Activated CD8-positive, alpha-beta memory T cell treated with anti-CD3 and anti-CD28 coated beads, Interleukin-2, amount 50 U/mL, for 48 hours (primary cell): ENCODE measurements at regions not wholly inside any gene's neighbourhood (a gene's known extent, or its start where the extent isn't known, plus 50 kb on each side); places are given as distances from the start of the nearest gene placed in this dataset.

Experiments
- DNase-seq: peaks from one replicate; pipeline ENCODE4 v3.0.0-alpha.2; 2020

DNA sequence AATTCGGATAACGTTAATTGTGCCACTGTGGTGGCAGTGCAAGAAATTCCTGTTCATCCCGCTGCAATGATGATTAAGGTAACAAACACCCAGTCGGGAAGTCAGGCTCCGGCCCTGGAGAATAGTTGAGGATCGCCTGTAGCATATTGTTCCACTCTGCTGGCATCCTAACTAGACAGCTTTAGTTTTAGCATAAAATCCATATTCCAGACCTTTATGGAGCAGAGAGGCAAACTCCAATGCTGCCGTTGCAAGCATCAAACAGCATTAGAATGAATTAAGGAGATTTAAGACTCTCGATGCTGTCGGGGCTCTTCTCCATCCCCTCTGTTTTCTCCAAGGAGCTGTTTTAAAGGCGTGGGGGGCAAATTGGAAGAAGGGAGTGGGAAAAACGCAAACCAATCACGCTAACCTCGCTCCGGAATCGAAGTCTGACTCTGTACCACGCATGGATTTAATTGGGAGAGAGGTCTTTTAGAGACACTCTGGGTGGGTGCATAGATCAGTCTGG lies 660.4 kb downstream of the VRK1 start:
- DNase-seq: no peak

DNA sequence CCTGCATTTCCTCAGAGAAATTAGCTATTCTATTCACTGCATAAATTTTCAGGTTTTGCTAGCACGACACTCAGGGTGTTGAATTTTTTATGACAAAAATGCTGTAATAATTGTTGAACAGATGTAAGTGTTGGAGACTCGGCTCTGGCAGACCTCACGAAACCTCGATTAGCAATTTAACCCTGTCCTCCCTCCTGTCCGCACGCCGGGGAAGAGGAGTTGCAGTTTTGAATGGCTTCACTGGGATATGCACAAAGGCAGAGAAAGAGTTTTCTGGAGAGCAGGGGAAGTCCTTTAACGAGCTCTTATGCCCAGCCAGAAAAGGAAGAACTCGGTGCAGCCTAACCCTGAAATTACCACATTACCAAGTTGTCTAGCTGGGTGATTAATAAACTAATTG lies 661.1 kb downstream of the VRK1 start:
- no peak for DNase-seq

DNA sequence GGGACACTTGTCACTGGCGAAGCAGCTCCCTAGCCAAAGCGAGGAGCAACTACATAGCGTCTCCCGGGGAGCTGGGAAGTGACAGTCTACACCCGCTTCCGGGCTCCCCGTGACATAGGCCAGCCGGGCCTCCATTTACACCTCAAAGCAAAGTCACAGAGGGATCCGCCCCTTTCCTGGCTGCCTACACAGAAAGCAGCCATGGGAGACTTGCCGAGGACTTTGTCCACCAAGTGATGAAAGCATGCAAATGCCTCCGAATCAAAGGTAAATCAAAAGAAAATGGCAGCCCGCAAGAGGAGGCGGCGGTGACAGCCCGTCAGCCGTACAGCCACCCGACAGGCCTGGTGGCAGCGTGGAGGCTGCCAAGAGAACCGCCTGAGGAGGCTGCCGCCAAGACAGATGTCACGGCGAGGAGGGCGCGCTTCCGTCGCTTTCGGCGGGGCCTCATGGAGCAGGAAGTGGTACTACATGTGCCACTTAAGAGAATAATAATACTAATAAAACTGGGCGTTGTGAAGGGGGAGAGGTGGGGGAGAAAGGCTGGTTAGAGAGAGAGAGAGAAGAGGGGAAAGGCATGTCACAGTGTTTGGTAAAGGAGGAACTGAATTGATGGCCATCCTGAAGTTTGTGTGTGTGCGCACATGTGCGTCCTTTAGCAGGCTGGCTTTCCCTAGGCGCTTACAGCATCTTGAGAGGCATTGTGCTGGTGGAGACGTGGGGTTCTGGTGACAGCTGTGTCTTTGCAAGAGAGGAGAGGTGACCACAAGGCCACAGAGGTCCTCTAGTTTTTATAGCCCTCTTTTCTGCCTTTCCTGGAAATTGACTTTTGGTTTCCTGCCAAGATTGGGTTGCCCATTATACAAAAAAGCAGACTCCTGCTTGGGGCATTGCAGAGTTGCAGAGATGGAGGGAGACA lies 661.7 kb downstream of the VRK1 start:
- peak; percentile 85 for DNase-seq

DNA sequence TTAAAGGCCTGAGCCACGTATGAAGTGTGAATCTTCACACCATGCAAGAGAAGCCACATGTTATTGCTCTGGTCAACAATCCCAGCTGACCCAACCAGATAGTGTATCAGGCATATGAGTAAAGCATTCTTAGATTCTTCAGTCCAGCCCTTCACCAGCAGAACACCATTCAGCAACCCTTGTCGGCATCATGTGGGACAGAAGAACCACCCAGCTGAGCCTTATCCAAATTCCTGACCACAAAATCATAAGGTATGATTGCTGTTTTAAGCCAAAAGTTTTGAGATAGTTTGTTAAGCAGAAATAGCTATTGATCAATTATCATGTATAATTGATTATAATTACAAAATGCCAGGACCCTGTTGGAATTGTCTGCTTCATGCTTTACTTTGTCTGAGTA lies 664.9 kb downstream of the VRK1 start:
- DNase-seq: no peak

DNA sequence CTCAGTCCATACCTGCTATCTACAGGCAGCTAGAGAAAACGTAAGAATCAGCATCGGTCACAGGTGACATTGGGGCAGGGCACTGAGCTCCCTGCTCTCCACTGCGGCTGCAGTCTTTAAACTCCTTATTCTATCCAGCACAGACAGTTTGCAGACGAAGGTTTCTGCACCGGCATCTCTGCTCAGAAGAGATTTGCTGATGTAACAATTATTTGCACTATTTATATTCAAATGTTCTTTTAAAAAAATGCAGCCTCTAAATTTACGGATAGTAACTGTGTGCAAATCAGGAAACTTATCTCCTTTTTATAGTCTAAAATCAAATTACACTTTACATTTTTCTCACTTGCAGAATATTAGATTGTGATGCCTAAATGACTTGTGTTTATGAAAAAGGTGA lies 671.0 kb downstream of the VRK1 start:
- DNase-seq: no peak

DNA sequence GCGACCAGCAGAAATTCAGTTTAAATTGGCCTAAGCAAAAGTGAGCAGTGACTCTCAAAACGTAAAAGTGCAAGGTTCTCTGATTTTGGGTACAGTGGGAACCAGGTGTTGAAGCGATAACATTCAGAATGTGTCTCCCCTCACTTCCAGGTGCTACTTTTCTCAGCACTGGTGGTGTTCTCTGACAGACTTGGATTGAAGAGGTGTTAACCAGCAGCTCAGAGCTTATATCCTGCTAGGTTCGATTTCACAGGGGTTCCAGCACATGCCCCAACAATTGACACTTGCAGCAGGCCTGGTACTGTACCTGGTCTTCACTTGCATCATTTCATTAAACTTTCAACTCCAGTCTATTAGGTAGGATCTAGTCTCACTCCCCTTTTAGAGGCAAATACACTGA lies 680.2 kb downstream of the VRK1 start:
- DNase-seq: no peak

DNA sequence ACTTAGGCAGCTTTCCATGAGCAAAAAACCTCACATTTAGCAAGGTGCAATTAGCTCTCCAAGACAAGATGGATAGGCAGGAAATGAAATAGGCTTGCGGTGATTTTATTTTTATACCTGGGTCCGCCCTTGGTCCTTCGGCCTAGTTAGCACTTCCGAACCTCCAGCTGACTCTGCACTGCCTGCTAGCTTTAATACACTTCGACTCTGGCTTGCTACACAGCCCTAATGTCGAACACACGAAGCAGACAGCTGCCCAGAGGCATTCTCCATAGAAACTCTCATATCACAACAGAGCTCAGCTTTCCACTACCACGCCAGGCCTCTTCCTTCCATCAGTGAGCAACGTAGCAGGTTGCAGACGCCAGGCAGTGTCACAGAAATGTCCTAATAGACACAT lies 688.0 kb downstream of the VRK1 start:
- DNase-seq: no peak

DNA sequence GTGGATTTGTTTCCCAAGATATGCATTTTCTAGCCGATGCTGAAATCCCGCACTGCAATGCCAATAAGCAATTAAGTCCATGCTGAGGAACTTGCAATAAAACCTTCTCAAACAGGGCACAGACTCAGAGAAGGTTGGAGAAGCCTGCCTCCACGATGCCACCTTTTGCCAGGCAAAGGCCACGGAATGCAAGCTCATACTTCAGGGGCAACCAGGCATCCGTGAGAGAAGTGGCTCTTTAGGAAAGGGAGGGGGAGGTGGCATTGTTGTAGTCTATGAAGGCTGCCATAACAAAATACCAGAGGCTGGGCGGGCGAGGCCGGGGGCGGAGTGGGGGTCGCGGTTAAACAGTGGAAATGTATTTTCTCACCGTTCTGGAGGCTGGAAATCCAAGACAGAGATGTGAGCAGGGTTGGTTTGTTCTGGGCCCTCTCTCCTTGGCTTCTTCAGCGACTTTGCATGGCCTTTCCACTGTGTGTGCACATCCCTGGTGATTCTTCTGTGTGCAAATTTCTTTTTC lies 689.5 kb downstream of the VRK1 start:
- DNase-seq: no peak

DNA sequence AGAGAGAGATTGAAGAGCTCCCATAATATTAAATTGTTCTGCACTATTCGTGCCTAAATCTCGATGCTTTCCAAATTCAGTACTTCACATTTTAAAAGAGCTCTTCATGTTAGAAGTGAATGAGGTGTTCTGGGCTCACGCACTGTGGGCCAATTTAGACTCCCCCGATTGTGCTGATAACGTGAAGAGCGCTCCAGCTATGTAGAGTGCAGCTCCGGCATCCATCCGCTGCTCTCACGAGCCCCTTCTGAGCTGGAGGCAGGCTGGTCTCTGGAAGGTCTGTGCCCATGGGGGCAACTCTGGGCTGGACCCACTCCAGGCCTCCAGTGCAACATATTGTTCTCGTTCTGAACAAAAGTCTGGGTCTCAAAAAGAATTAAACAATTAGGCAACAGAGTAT lies 692.6 kb downstream of the VRK1 start:
- no peak for DNase-seq

DNA sequence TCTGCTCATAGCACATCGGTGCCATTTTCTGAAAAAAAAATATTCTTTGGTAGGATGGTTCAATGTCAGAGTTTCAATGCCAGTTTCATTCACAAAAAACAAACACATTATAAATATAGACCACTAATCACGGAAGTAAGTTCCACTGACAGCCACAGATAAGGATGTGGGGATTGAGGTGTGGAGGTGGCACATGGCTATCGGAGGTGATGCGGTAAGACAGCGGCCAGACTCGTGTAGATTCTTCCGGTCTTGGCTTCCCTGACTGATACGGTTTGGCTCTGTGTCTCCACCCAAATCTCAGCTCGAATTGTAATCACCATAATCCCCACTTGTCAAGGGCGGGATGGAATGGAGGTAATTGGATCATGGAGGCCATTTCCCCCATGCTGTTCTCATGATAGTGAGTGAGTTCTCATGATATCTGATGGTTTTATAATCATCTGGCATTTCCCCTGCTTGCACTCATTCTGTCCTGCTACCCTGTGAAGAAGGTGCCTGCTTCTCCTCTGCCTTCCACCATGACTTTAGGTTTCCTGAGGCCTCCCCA lies 693.4 kb downstream of the VRK1 start:
- DNase-seq: no peak

DNA sequence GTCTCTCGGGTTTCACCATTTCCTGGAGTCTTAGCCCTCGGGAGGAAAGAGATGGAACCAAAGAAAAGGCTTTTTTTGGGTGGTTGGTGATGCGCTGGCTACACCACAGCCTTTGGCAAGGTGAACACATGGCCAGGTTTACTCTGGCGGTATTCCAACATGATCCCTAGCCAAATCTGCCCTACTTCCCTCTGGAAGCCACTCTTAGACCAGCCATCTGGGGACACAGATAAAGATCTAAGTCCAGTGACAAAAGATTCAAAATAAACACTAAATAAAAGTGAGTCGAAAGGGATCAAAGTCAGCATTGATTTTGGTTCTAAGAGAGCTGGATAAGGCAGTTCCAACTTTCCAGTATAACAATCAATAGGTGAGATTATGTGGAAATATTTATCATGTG lies 694.5 kb downstream of the VRK1 start:
- no peak for DNase-seq

DNA sequence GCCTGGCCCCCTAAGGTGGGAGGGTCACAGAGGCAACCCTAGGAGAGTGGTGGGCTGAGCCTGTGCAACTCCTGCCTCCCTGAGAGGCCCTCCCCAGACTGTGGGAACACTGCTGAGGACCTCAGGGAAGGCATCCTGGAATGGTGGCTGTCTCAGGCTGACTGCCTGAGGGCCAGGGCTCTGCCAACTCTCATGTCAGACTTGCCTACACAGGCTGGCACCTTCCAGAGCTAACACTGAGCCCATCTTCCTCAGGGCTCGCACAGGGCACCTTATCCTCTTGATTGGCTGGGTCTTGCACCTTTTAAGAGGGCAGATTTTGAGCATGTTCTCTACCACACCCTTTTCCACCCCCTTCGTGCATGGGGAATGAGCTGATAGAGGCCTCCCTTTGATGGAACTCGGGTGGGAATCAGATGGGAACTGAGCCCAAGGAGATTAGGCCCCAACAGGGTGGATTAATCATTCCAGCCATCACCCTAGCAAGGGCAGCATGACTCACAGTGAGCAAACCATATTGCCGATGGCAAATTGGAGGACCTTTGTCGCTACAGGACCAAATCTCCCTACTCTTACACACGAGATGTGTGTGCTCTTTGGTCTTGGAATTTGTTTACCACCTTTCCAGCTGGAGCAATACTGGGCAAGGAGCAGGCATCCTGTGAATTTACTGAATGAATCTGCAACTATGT lies 702.8 kb downstream of the VRK1 start:
- no peak for DNase-seq

DNA sequence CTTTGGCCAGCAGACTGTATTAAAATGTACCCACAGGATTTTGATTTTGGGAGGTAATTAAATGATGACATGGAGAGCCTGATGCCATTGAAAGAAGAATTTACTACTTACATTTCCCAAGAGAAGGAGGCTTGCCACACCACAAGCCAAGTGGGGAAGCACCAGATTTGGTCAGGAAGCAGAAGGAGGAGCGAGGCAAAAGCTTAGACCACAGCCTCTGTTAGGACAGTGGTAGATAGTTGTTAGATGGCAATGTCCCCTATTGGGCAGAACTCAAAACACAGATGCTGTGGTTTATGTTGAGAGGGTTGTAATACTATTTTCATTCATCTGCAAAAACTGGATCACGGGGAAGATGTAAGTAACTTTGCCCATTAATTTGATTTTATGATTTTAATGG lies 709.4 kb downstream of the VRK1 start:
- no peak for DNase-seq

DNA sequence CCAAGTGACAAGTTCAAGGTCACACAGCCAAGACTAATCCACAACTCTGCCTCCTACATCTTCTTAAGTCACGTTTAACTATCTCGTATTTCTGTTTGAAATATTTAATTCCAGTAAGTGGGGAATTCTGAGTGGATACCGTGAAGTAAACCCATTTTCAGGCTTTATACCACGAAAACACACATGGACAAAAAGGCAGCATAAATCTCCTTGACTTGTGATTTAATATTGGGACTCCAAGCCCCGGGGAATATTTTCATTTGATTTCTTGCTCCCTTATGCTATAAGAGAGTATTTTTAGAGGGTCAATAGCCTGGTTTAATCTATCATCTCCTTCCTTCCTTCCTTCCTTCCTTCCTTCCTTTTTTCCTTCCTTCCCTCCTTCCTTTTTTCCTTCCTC lies 716.7 kb downstream of the VRK1 start:
- DNase-seq: no peak

DNA sequence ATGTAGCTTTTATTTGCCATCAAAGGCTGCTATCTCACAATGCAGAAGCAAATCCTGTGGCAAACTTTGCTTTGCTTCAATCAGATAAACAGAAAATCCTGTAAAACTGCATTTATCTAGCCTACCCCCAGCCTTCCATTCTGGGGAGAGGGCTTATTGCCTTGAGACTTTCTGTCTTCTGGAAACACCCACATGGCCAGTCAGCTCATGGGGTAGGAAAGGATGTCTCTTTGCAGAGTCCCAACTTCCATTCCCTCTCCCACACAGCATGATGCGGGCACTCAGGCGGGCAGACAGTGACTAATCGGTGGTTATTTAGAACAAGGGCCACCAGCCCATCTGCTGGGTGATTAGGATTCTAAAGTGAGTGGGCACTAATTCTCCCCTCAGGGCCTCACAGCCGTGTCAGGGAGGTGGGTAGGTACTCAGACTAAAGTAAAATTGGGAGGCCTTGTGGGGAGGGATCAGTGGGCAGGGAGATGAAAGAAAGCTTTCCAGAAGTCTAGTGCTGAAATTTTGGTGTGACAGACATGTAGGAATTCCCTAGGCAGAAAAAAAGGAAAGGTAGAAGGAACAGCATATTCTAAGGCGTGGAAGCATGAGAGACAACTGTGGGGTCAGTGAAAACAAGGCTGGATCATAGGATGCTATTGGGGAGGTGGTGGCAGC lies 720.5 kb downstream of the VRK1 start:
- no peak for DNase-seq

DNA sequence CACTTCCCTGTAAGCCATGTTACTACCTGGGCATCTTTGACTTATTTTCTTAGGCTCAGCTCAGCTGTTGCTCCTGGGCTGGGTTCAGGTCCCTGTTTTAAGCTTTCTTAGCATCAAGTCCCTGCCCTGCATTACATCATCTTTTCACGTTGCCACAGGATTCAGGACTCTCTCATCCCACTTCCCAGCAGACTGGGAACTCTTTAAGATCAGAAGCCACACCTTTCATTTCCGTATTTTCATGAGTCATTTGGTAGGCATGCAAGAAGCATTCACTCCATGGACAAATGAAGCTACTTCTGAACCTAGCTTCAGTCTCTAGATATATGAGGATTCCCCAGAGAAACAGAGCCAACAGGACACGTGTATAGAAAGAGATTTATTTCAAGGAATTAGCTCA lies 726.8 kb downstream of the VRK1 start:
- no peak for DNase-seq

DNA sequence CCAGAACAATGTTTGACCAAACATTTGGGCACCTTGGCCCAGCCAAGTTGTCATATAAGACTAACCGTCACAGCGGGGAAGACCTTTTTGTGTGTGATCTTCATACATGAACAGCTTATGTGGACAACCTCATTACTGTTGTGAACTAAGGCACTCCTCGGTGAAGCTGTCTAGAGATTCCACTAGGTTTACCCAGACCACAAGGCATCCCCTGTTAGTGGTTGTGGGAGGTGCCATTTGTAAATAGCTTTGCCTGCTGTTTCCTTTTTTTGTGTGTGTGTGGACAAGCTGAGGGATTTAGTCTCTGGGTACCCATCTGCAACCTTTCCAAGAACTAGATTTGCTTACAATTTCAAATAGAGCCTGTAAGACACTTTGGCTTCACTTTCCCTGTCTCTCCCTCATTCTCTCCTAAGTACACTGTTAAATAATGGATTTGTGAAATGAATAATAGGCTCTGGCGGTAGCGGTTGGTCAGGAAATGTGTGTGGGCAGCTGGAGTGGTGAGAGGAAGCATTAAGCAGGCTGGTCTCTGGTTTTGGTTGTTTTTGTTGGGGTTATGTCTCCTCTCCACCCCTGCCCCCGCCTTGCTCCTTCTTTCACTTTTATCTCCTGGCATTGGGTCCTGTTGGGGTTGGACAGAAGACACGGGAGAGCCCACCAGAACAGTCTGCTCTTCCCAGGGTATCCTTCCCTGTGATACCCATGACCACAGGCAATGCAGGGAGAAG lies 727.6 kb downstream of the VRK1 start:
- DNase-seq: no peak

DNA sequence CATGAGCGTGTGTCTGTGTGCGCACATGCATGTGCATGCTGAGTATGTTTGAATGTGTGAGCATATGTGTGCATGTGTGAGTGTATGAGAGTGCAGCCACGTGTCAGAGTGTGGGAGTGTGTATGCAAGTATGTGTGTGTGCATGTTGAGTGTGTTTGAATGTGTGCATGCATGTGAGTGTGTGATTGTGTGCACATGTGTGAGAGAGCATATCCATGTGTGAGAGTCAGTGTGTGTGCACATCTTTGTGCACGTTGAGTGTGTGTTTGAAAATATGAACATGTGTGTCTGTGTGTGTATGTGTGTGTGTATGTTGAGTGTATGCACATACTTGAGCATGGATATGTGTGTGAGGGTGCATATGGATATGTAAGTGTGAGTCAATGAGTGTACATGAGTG lies 730.8 kb downstream of the VRK1 start:
- no peak for DNase-seq

DNA sequence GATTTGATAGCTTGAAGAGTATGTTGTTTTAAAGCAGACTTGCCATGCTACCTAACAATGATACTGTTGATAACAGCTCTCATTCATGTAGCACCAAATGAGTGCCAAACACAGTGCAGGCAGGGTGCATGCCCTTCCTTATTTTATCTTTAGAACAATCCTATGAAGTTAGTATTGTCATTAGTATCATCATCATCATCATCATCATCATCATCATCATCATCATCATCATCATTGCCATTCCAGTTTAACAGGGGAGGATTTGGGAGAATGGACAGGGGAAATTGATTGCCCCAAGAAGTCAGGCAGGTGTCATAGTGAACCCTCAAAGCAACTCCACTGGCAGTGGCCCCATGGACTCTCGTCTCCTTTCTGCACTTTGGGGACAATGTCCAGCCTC lies 734.9 kb downstream of the VRK1 start:
- DNase-seq: no peak

DNA sequence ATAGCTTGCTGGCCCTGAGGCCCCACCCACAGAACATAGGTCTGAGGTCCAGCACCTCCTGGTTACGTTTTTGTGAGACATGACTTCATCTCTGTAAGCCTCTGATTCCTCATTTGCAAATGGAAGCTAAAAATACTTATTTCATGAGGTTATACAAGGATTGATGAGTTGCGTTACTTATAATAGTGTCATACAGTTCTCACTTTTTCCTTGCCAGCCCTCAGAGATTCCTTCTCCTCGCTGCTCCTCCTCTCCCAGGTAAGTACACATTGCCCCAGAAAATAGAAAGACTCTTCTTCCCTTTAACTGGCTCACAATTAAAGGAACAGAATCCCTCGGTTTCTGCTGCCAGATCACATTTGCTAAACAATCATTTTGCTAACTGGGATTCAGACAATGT lies 739.2 kb downstream of the VRK1 start:
- no peak for DNase-seq

DNA sequence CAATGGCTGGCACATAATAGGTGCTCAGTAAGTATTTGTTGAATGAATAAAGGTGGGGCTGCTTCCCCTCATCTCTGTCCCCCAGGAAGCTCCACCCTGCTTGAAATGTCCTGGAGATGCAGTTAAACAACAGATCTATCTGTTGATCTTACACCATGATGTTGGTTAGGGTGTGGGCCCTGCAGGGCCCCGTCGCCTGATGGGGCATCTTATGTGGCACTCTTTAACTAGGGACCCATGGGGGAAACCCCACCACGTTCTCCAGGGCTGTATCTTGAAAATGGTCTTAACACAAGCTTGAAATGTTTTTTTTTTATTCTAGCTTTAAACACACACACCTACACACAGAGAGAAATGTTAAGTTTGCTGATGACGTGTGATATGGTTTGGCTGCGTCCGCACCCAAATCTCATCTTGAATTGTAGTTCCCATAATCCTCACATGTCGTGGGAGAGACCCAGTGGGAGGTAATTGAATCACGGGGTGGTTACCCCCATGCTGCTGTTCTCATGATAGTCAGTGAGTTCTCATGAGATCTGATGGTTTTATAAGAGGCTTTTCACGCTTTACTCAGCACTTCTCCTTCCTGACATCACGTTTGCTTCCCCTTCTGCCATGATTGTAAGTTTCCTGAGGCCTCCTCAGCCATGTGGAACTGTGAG lies 741.7 kb downstream of the VRK1 start:
- DNase-seq: no peak

DNA sequence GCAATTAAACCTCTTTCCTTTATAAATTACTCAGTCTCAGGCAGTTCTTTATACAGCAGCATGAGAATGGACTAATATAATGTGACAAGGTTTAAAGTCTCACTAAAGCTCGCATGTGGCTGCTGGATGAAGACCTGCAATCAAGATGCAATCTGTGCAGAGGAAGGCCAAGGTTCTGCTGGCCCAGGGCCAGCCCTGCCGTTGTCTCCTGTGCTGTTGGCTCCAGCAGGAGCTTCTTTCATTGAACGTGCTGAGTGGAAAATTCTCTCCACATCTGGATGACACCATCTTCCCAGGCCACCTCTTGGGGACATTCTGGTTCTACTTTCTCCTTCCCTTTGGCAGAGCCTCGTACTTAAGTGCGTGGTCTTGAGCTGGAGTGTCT lies 742.2 kb downstream of the VRK1 start:
- no peak for DNase-seq
